Caco-2 (cell line): ENCODE measurements at regions not wholly inside any gene's neighbourhood (a gene's known extent, or its start where the extent isn't known, plus 50 kb on each side); places are given as distances from the start of the nearest gene placed in this dataset.
"Not testable (repeated sequence)": the region's sequence is repeated elsewhere in the genome, so short reads cannot be mapped to it uniquely, and the experiment has no call there.

Source experiments
- BruUV-seq: library from RNA; stranded (reverse); fragments of 400-500 nt; replicated peaks from 2 replicates; lab custom pipeline; 2021; lab: Mats Ljungman, UMichigan
- CTCF ChIA-PET: fragments of 300-600 bp; sonication (Branson Sonifier 250); formaldehyde crosslinking; loops from one replicate; lab custom pipeline; 2022; ENCODE audit warnings: antibody characterized with exemption; lab: Charles Lee
- POLR2A ChIA-PET: fragments of 300-600 bp; sonication (Branson Sonifier 250); formaldehyde crosslinking; loops from one replicate; lab custom pipeline; 2022; ENCODE audit warnings: antibody characterized with exemption; lab: Charles Lee
- DNase-seq, 2 experiments: peaks; one replicate each; pipeline versions ENCODE4 v3.0.0 to v3.0.0-alpha.2; 2020 to 2022
- H3K27me3 ChIP-seq: replicated peaks from 2 replicates; pipeline ENCODE4 v1.6.0; 2011; ENCODE audit warnings: low read length; ENCODE audit not compliant: control insufficient read depth, insufficient read depth
- H3K36me3 ChIP-seq: 2 replicates; pipeline ENCODE4 v1.5.1; 2011; ENCODE audit warnings: low read length; ENCODE audit not compliant: control insufficient read depth, insufficient read depth
- H3K4me1 ChIP-seq: fragments of 250-450 bp; sonication (Bioruptor Pico); 2 replicates; pipeline ENCODE4 v1.5.1; 2020; ENCODE audit warnings: mild to moderate bottlenecking
- H3K4me3 ChIP-seq: 2 replicates; pipeline ENCODE4 v1.5.1; 2011; ENCODE audit warnings: low read depth, mild to moderate bottlenecking, control low read depth, low read length
- H3K9me3 ChIP-seq: fragments of 250-450 bp; sonication (Bioruptor Pico); 2 replicates; pipeline ENCODE4 v1.5.1; 2020; ENCODE audit warnings: mild to moderate bottlenecking, moderate library complexity
- H3K27ac Mint-ChIP-seq: one replicate; pipeline ENCODE4 v1.8.0; 2022; ENCODE audit warnings: mixed read lengths; ENCODE audit not compliant: unreplicated experiment
- H3K27me3 Mint-ChIP-seq: one replicate; pipeline ENCODE4 v1.8.0; 2022; ENCODE audit warnings: mixed read lengths; ENCODE audit not compliant: insufficient read depth, unreplicated experiment
- H3K36me3 Mint-ChIP-seq: one replicate; pipeline ENCODE4 v1.8.0; 2022; ENCODE audit warnings: mild to moderate bottlenecking, mixed read lengths; ENCODE audit not compliant: insufficient read depth, unreplicated experiment
- H3K4me1 Mint-ChIP-seq: one replicate; pipeline ENCODE4 v1.8.0; 2022; ENCODE audit warnings: low read depth, mixed read lengths; ENCODE audit not compliant: unreplicated experiment
- H3K4me3 Mint-ChIP-seq: one replicate; pipeline ENCODE4 v1.8.0; 2022; ENCODE audit warnings: mild to moderate bottlenecking, moderate library complexity, mixed read lengths; ENCODE audit not compliant: unreplicated experiment
- H3K9me3 Mint-ChIP-seq: one replicate; pipeline ENCODE4 v1.8.0; 2022; ENCODE audit warnings: mixed read lengths; ENCODE audit not compliant: unreplicated experiment
- intact Hi-C: fragments of 100-400 bp; cut with micrococcal nuclease; formaldehyde crosslinking; loops from one replicate; pipeline ENCODE4 v1.10.0; 2022; ENCODE audit not compliant: unreplicated experiment
- TF ChIP-seq, protein P1 (sequence below), 2 experiments: fragments of 200-600 bp in 1 of 2; IDR thresholded peaks; 1 replicate in 1 of 2; 2 replicates in 1 of 2; pipeline versions ENCODE4 v1.5.1 to v1.8.0; 2011 to 2022; ENCODE audit warnings: antibody characterized with exemption in 1 of 2, control low read depth in 1 of 2, inconsistent platforms in 1 of 2, low read depth in 1 of 2, low read length in 1 of 2, mild to moderate bottlenecking in 1 of 2, moderate library complexity in 1 of 2; ENCODE audit not compliant: insufficient read depth in 1 of 2, severe bottlenecking in 1 of 2, unreplicated experiment in 1 of 2

DNA sequence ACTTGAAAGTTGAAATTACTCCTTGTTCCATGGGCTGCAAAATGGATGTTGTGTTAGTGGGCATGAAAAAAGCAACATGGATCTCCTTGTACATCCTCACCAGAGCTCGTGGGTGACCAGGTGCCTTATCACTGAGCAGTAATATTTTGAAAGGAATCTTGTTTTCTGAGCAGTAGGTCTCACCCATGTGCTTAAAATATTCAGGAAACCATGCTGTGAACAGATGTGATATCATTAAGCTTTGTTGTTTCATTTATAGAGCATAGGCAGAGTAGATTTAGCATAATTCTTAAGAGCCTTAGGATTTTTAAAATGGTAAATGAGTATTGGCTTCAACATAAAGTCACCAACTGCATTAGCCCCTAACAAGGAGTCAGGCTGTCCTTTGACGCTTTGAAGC is 316.6 kb downstream of the TYW1 start:
- ChIA-PET CTCF (no interaction called here), POLR2A (no interaction called here)
- TF ChIP-seq, protein P1, sequence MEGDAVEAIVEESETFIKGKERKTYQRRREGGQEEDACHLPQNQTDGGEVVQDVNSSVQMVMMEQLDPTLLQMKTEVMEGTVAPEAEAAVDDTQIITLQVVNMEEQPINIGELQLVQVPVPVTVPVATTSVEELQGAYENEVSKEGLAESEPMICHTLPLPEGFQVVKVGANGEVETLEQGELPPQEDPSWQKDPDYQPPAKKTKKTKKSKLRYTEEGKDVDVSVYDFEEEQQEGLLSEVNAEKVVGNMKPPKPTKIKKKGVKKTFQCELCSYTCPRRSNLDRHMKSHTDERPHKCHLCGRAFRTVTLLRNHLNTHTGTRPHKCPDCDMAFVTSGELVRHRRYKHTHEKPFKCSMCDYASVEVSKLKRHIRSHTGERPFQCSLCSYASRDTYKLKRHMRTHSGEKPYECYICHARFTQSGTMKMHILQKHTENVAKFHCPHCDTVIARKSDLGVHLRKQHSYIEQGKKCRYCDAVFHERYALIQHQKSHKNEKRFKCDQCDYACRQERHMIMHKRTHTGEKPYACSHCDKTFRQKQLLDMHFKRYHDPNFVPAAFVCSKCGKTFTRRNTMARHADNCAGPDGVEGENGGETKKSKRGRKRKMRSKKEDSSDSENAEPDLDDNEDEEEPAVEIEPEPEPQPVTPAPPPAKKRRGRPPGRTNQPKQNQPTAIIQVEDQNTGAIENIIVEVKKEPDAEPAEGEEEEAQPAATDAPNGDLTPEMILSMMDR (IDR thresholded peaks at IDR 0.05; ENCODE audit: insufficient read depth in 1 of 2, low read depth in 1 of 2, low read length in 1 of 2, severe bottlenecking in 1 of 2, unreplicated experiment in 1 of 2), result no peak
- H3K9me3 ChIP-seq, result no peaks in the 10 kb centered on the region
- no peaks in the 10 kb centered on the region for H3K4me1 ChIP-seq
- H3K27me3 ChIP-seq, result no peaks in the 10 kb centered on the region
- H3K36me3 ChIP-seq, result peaks cover 4% of the 10 kb centered on the region
- H3K27me3 Mint-ChIP-seq, result no peaks in the 10 kb centered on the region
- H3K4me3 ChIP-seq, result no peak overlapping the region
- DNase-seq, result no peak
- H3K27ac Mint-ChIP-seq, result no peak overlapping the region
- peaks cover 90% of the 10 kb centered on the region for H3K36me3 Mint-ChIP-seq
- intact Hi-C loops, result no loop called here
- no peak overlapping the region for H3K4me3 Mint-ChIP-seq
- no TSS peak for BruUV-seq
- no peaks in the 10 kb centered on the region for H3K9me3 Mint-ChIP-seq
- H3K4me1 Mint-ChIP-seq, result no peaks in the 10 kb centered on the region

DNA sequence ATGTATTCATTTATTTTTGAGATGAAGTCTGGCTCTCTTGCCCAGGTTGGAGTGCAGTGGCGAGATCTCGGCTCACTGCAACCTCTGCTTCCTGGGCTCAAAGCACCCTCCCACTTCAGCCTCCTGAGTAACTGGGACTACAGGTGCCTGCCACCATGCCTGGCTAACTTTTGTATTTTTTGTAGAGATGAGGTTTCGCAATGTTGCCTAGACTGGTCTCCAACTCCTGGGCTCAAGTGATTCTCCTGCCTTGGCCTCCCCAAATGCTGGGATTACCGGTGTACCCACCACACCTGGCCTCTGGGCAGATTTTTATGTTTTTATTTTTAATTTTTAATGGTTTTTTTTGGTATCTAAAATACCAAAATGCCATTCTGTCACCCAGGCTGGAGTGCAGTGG is 320.3 kb downstream of the TYW1 start:
- POLR2A ChIA-PET, result not testable (repeated sequence)

GRCh38 chr7:67328257-67328656 is 331.6 kb downstream of the TYW1 start:
- H3K27me3 ChIP-seq, H3K36me3 Mint-ChIP-seq, CTCF ChIA-PET, H3K4me1 ChIP-seq, POLR2A ChIA-PET, H3K9me3 Mint-ChIP-seq, H3K4me1 Mint-ChIP-seq, H3K4me3 ChIP-seq, H3K27me3 Mint-ChIP-seq, BruUV-seq, intact Hi-C loops, H3K27ac Mint-ChIP-seq, DNase-seq, H3K36me3 ChIP-seq, H3K9me3 ChIP-seq, H3K4me3 Mint-ChIP-seq: not testable (repeated sequence)

More for the DNA sequence above, 320.3 kb downstream of the TYW1 start:
- DNase-seq, intact Hi-C loops, CTCF ChIA-PET, H3K9me3 ChIP-seq, H3K27ac Mint-ChIP-seq, H3K27me3 Mint-ChIP-seq, H3K9me3 Mint-ChIP-seq, H3K4me3 Mint-ChIP-seq, H3K4me3 ChIP-seq, H3K27me3 ChIP-seq, H3K4me1 ChIP-seq, H3K4me1 Mint-ChIP-seq, BruUV-seq, H3K36me3 ChIP-seq: not testable (repeated sequence)
- H3K36me3 Mint-ChIP-seq, result peaks cover 60% of the 10 kb centered on the region

GRCh38 chr7:67335165-67335564 is 338.5 kb downstream of the TYW1 start:
- H3K36me3 ChIP-seq, POLR2A ChIA-PET, H3K4me3 Mint-ChIP-seq, intact Hi-C loops, CTCF ChIA-PET, DNase-seq, BruUV-seq, H3K9me3 ChIP-seq, H3K36me3 Mint-ChIP-seq, H3K9me3 Mint-ChIP-seq, H3K4me1 ChIP-seq, H3K4me3 ChIP-seq, H3K27me3 ChIP-seq, H3K4me1 Mint-ChIP-seq, H3K27me3 Mint-ChIP-seq, H3K27ac Mint-ChIP-seq: not testable (repeated sequence)

- BruUV-seq, H3K27ac Mint-ChIP-seq, H3K4me3 Mint-ChIP-seq, H3K4me1 Mint-ChIP-seq, DNase-seq, H3K9me3 Mint-ChIP-seq, H3K36me3 Mint-ChIP-seq, intact Hi-C loops, CTCF ChIA-PET, H3K27me3 ChIP-seq, H3K9me3 ChIP-seq, H3K27me3 Mint-ChIP-seq, H3K4me3 ChIP-seq, H3K4me1 ChIP-seq, POLR2A ChIA-PET, H3K36me3 ChIP-seq: not testable (repeated sequence)
Measured at GRCh38 chr7:67335663-67336062, 339.0 kb downstream of the TYW1 start.

GRCh38 chr7:67338545-67338944 is 341.9 kb downstream of the TYW1 start:
- H3K27me3 Mint-ChIP-seq, BruUV-seq, H3K27me3 ChIP-seq, H3K4me1 ChIP-seq, H3K36me3 ChIP-seq, H3K27ac Mint-ChIP-seq, H3K36me3 Mint-ChIP-seq, H3K4me3 ChIP-seq, H3K4me3 Mint-ChIP-seq, H3K9me3 ChIP-seq, H3K4me1 Mint-ChIP-seq, CTCF ChIA-PET, DNase-seq, intact Hi-C loops, H3K9me3 Mint-ChIP-seq: not testable (repeated sequence)
- POLR2A ChIA-PET, result interaction anchor here (0.6 kb wide), 1 partner anchor 36 kb away, joined by 5 read pairs; no protein-coding TSS in a partner anchor
